Left kidney (tissue), 1 donor: ENCODE measurements at regions not wholly inside any gene's neighbourhood (a gene's known extent, or its start where the extent isn't known, plus 50 kb on each side); places are given as distances from the start of the nearest gene placed in this dataset.
"Not testable (repeated sequence)": the region's sequence is repeated elsewhere in the genome, so short reads cannot be mapped to it uniquely, and the experiment has no call there.

Experiments
- DNase-seq: peaks from one replicate; pipeline ENCODE4 v3.0.0-alpha.2; 2013

DNA sequence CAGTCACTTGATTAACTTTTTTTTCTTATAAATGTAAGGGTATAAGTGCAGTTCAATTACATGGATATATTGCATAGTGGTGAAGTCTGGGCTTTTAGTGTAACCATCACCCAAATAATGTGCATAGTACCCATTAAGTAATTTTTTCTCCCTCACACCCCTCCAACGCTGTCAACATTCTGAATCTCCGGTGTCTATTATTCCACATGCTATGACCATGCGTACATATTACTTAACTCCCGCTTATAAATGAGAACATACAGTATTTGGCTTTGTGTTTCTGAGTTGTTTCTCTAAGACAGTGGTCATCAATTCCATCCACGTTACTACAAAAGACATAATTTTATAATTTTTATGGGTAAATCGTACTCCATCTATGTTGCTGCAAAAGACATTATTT lies 1191.1 kb downstream of the NCAM2 start:
- no peak for DNase-seq

DNA sequence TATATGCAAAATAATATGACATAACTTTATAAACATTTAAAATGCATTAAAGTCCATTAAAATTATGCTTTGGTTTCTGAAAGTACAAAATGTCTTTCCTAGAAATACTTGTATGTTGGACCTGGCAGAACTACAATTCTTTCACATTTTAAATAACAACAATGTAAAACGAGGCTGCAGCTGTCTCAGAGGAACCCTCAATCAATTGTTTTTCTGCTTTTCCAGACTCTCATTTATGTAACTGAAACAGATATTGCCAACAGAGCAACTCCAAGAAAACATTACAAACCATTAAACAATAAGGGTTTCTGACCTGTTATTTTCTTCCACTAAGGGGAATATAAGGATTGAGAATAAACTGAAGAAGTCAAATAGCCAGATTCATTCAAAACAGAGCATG lies 1193.4 kb downstream of the NCAM2 start:
- no peak for DNase-seq

GRCh38 chr21:22192766-22193165 lies 1194.6 kb downstream of the NCAM2 start:
- DNase-seq, result no peak

- DNase-seq, result not testable (repeated sequence)
Measured at GRCh38 chr21:22194986-22195385, 1196.8 kb downstream of the NCAM2 start.

- DNase-seq, result no peak
Measured at GRCh38 chr21:22200378-22201092, 1202.3 kb downstream of the NCAM2 start.

GRCh38 chr21:22201126-22201525 lies 1202.9 kb downstream of the NCAM2 start:
- DNase-seq, result no peak

GRCh38 chr21:22201669-22202068 lies 1203.5 kb downstream of the NCAM2 start:
- DNase-seq, result no peak

GRCh38 chr21:22209304-22209700 lies 1211.1 kb downstream of the NCAM2 start:
- DNase-seq, result no peak

GRCh38 chr21:22211943-22212342 lies 1213.7 kb downstream of the NCAM2 start:
- no peak for DNase-seq

DNA sequence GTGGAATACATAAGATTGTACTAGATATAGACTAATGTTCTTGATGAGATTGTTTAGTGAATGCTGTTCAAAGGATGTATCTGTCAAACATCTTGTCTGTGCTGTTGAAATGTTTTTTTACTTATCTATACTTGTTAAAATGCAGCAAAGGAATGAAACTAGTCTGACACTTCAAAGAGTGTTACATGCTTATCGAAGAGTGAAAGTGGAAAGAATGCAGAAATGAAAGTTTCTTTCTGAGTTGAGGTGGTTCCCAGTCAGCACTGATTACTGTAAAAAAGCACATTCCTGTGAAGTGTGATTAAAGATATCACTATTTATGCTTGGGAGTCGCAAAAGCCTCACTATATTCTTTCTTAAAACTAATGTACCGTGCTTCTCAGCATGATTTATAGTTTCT lies 1225.2 kb downstream of the NCAM2 start:
- no peak for DNase-seq

DNA sequence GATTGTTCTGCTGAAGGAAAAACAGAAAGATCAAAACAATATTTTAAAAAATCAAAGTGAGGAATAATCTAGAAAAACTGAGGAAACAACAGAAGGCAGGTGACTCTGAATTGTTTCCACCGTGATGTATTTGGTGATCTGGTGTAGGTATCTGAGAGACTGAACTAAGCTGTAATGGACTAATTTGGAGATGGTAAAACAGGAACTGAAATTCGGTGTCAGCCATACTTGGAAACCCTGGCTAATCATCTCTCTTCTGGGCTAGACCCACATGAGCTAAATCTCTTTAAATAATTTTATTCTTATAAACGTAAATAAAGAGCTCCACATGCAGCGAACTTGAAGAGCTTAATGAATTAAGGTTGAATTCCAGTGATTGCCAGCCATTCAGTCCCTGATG lies 1226.1 kb downstream of the NCAM2 start:
- no peak for DNase-seq

DNA sequence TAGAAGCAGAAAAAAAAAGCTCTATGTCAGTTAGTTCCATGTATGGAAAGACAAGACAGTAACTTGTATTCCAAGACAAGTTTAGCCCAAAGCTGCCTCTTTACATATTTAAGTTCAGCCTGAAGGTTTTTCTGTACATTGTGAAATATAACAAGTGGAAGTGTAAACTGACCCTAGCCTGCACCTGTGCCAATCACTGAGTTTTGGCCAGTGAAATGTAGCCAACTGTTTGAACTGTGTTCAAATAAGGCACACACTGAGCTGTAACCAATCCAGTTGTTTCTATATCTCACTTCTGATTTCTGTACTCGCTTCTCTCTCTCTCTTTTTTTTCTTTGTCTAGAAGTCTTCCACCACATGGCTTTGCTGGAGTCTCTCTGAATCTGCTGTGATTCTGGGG lies 1227.1 kb downstream of the NCAM2 start:
- no peak for DNase-seq

- no peak for DNase-seq
Measured at GRCh38 chr21:22231013-22231412, 1232.8 kb downstream of the NCAM2 start.

DNA sequence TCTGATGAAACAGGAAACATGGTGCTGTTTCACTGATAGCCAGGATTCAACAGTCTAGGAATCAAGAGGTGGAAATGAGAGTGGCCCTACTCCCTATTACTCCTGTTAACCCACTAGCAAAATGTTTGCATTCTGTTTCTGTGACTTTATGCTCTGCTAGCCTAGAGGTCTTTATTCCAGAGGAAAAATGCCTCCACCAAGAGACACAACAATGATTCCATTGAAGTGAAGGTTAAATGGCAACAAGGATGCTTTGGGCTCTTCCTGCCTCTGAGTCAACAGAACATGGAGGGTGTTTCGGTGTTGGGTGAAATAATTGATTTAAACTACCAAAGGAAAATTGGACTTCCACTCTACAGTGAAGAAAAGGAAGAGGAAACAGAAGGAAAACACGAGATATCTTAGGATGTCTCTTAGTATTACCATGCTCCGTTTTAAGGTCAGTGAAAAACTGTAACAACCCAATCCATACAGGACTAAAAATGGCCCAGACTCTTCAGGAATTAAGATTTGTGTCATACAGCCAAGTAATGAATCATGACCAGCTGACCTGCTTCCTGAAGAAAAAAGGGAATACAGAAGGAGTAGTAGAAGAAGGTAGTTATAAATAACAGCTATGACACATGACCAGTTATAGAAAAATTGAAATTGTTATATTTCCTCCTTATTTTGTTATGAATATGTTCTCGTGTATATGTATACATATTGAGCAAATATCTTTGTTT lies 1237.8 kb downstream of the NCAM2 start:
- DNase-seq, result no peak

DNA sequence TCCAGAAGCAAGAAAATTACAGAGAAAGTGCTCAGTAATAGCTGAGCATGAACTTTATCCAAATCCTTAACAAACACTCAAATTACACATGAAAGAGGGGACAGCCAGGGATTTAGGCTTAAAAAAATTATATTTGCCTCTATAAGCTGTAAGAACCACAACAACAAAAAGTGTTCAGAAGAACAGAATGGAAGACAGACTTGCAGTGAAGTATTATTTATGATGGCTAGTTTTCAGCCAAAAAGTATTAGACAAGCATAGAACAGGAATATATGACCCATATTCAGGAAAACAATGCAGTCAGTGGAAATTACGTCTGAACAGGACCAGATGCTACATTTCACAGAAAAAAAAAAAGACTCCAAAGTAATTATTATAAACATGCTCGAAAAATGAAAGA lies 1246.3 kb downstream of the NCAM2 start:
- no peak for DNase-seq

GRCh38 chr21:22250355-22250754 lies 1252.1 kb downstream of the NCAM2 start:
- no peak for DNase-seq

DNA sequence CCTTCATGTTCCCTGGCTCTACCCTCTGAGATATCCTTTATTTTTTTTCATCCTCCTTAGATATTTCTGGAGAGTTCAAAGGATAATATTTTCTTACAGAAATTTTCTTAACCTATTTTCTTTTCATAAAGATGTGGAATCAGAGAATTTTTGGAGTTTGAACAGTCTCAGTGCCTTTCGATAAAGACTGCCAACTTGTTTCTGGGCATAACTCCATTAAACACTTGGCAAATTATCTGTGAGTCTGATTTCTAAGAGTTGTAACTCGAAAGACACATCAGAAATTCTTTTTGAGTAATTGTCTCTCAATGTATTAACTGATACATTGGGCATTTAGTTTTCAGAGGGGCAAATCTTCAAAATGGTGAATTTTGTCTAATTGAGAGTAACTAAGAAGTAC lies 1255.6 kb downstream of the NCAM2 start:
- DNase-seq, result no peak

DNA sequence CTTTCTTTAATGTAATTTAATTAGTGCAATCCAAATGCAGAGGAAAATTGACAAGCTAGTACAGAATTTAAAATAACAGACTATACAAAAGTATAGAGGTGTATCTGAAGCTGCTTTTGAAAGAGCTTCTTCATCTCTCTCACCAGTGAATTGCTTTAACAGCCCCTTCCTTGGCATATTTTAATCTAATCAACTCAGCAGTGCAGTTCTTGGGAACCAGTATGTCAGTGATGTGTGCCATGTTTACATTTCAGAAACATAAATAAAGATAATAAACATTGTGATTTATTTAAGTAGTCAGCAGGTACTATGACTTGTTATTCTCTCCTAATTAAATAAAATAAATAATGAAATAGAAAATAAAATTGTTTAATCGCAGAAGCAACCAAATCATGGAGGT lies 1260.6 kb downstream of the NCAM2 start:
- no peak for DNase-seq

DNA sequence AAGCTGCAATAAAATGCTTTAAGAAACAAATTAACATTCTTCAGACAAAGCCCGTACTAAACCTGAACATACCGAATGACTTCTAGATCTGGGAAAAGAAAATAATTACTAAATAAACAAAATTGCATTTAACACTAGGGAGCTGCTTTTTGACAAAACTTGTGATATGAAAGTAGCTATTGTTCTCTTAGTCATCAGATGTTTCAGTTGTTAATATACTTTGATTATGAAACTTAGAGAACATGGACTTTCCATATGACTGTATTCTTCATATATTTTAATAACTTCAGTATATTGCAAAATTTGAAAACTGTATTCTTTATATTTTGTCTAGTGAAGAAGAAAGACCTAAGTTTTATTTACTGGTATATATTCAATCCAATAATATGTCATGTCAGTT lies 1262.1 kb downstream of the NCAM2 start:
- DNase-seq, result no peak

DNA sequence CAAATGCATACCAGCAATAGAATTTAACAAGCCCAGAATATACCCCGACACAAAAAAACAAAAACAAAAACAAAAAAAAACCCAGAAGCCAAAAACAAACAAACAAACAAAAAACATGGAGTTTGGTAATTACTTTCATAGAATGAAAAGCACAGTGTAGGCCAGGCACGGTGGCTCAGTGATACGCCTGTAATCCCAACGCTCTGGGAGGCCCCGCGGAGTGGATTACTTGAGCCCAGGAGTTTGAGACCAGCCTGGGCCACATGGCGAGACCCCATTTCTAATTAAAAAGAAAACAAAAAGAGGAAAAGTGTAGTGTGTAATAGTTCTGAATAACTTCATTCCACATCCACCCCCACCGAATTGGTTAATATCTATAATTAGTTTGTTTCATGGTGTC lies 1265.7 kb downstream of the NCAM2 start:
- DNase-seq, result no peak

DNA sequence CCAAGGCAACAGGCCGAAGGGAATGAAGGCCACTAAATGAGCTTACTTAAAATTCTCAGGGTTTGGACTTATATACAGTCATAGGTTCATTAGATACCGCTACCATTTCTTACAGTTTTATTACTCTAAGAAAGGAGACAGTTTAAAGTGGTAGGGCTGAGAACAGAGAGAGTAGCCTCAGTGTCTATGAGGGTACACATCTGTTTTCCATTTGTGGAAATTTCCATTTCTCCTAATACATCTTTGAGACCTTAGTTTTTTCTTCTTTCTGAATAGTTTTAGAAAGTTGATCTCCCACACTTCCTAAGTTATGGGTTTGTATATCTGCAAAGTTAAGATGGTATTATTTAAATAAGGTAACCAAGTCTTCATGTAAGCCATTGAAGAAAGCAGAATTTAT lies 1279.1 kb downstream of the NCAM2 start:
- no peak for DNase-seq

DNA sequence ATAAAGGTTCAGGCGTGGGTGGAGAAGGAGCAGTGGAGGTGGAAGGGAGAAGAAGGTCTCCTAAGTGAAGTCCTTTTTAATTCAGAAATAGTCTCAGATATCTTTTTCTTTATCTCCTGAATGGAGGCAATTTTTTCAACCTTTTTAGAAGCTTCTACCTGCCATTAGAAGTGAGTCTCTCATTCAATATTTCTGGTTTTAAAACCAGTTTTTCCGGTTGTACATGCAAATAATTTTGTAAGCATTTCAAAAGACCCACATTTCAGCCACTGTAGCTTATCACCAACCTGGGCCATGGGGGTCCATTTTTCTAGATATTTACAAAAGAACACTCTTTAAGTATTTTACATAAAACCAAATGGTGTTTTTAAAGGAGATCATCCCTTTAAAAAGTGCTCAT lies 1280.2 kb downstream of the NCAM2 start:
- no peak for DNase-seq

GRCh38 chr21:22280851-22281250 lies 1282.6 kb downstream of the NCAM2 start:
- no peak for DNase-seq

DNA sequence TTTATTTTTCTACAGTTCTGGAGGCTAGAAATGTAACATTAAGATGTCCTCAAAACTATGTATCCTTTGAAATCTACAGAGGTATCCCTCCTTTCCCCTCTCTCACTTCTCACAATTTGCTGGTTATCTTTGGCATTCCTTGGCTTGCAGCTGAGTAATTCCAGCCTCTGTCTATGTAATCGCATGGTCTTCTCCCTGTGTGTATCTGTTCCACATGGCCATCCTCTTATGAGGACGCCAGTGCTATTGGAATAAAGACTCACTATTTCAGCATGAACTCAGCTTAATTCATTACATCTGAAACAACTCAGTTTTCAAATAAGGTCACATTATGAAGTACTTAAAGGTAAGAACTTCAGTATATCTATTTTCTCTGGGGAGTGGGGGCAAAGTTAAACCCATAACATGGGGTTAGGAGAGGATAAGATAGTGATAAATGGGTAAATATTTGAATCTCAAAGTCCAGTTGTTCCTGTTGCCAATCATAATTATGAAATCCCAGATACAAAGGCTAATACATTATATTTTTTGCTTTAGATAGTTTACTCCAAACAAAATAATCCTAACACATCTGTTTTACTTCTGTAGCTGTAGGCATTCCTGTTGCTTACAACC lies 1290.8 kb downstream of the NCAM2 start:
- DNase-seq, result no peak
